WI38 (cell line): ENCODE measurements at regions not wholly inside any gene's neighbourhood (a gene's known extent, or its start where the extent isn't known, plus 50 kb on each side); places are given as distances from the start of the nearest gene placed in this dataset.

Experiments used
- H3K4me3 ChIP-seq: 2 replicates; pipeline ENCODE4 v1.5.1; 2011; ENCODE audit warnings: low read depth, mild to moderate bottlenecking, control low read depth, low read length
- TF ChIP-seq, protein P1 (sequence below): IDR thresholded peaks from 2 replicates; pipeline ENCODE4 v1.5.1; 2012; ENCODE audit warnings: low read depth, mild to moderate bottlenecking, control low read depth, low read length

DNA sequence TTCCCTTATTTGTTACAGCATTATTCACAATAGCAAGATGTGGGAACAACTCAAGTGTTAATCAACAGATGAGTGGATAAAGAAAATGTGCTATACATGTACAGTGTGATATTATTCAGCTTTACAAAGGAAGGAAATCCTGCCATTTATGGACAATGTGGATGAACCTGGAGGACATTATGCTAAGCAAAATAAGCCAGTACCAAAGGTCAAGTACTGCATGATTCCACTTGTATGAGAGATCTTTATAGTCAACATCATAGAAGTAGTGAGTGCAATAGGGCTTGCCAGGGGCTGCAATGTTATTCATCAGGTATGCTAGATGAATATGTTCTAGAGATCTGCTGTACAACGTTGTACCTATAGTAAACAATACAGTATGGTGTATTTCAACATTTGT is 138.5 kb upstream of the AGR3 start:
- TF ChIP-seq, protein P1, sequence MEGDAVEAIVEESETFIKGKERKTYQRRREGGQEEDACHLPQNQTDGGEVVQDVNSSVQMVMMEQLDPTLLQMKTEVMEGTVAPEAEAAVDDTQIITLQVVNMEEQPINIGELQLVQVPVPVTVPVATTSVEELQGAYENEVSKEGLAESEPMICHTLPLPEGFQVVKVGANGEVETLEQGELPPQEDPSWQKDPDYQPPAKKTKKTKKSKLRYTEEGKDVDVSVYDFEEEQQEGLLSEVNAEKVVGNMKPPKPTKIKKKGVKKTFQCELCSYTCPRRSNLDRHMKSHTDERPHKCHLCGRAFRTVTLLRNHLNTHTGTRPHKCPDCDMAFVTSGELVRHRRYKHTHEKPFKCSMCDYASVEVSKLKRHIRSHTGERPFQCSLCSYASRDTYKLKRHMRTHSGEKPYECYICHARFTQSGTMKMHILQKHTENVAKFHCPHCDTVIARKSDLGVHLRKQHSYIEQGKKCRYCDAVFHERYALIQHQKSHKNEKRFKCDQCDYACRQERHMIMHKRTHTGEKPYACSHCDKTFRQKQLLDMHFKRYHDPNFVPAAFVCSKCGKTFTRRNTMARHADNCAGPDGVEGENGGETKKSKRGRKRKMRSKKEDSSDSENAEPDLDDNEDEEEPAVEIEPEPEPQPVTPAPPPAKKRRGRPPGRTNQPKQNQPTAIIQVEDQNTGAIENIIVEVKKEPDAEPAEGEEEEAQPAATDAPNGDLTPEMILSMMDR = no peak
- H3K4me3 ChIP-seq = no peak overlapping the region

DNA sequence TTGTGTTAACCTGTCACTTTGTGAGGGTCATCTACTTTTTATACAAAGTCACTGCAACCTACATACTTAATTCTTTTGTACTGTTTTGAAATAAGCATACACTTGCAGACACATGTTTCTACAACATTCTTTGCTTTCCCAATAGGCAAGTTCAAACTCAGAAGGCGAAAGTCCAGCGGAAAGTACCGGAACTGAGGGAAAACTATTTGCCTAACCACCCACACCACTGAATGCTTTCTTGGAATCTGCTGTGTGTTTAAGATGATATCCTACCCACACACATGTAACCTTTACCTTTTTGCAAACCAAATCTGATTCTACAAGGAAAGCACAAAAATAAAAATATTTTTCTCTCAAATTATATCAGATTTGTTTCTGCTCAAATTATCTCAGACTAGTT is 139.4 kb upstream of the AGR3 start:
- TF ChIP-seq, protein P1 = no peak
- no peak overlapping the region for H3K4me3 ChIP-seq

DNA sequence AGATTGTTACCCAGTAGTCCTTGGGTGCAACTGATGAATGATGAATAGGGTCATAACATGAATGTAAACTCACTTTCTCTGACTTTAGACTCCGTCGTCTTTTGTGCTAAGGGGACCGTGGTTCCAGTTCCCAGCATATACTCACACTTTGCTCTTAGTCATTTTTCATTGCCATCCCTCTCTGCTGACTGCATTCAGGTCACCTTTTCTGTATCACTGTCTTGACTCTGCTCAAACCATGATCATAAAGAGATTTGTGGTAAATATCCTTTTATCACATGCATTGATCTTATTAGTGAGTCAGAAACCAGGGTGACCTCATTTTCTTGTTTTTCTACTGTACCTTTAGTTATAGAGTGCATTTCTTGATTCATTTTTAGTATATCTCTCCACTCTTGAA is 141.1 kb upstream of the AGR3 start:
- TF ChIP-seq, protein P1 = no peak
- no peak overlapping the region for H3K4me3 ChIP-seq

DNA sequence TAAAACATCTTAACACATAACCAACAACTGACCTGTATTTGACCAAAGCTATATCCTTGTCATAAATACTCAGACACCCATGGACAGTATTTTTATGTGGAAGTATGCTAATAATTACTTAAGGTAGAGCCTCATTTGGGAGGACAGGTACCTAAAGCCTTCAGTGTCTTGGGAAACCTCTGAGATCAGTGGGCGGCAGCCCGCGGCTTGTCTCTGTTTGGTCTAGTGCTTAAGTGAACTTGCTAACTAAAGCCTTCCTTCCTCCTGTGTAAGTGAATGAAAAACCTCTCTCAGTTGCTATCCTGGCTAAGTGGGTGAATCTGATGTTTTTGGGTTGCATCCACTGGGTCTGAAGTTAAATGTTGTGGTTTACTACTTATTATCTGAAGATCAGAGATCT is 144.5 kb upstream of the AGR3 start:
- TF ChIP-seq, protein P1 = no peak
- no peak overlapping the region for H3K4me3 ChIP-seq

DNA sequence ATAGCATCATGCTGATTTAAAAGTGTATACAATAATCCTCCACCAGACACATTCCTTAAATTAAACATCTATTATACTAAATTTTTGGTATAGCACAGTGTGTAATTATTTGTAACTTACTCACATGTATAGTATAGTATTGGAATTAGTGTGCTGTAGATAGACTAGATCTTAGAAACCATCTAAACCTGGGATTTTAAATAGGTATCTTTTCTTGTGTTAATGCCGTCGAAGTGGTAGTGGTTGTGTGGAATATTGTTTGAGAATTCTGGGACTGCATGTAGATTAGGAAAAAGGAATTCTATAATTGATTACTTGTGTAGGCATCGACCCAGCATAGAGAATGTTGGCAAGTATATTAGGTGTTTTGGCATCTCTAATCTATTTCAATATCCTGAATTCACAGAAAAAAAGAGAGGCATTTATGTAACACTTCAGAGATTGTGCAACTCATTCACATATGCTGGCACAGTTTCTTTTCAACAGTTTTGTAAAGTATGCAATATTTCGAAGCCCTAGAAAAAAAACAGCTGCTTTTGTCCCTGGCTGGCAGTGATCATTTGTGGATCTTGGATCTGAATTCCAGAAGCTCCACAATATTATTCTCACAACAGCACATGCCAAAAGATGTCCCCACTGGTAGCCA is 145.5 kb upstream of the AGR3 start:
- H3K4me3 ChIP-seq = no peak overlapping the region
- TF ChIP-seq, protein P1 = no peak

DNA sequence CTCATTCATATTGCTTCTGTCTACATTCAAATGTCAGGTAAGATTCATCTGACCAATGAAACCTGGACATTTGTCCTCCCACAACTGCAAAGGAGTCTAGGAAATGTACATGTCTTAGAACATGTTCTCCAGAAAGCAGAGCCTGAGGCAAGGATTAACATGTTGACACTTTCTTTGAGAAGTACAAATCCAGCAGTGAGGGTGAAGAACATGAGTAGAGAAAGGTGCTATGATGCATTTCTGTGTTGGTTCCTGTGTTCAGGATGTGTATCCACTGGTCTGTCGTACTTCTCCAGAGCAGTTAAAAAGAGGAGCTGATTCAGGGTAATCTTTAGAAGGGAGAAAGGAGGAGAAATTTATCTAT is 146.0 kb upstream of the AGR3 start:
- H3K4me3 ChIP-seq = no peak overlapping the region
- TF ChIP-seq, protein P1 = no peak

DNA sequence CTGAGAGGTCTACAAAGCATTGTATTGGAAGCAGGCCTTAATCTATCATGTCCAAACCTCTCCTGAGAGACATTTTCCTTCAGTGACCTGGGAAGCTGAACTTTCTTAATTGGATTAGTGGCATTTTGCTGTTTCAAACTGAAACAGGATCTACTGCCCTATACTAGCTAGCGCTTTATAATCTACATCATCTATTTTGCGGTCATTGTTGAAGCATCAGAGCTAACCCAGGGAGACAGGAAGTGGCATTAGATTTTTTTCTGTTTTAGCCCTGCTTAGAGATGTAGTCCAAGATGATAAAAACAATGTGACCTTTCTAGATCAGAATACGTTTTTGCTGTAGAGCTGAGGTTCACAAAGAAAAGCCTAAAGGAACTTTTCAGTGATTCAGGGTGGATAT is 147.4 kb upstream of the AGR3 start:
- TF ChIP-seq, protein P1 = no peak
- H3K4me3 ChIP-seq = no peak overlapping the region
